Gastroesophageal sphincter (tissue), 3 donors: ENCODE measurements at regions not wholly inside any gene's neighbourhood (a gene's known extent, or its start where the extent isn't known, plus 50 kb on each side); places are given as distances from the start of the nearest gene placed in this dataset.

Experiments used
- EP300 ChIP-seq: sonication (generic); formaldehyde crosslinking; IDR thresholded peaks from one replicate; pipeline ENCODE4 v1.6.1; 2017; ENCODE audit warnings: antibody characterized with exemption, mild to moderate bottlenecking
- POLR2A ChIP-seq, 2 donors: fragments of 450-650 bp; IDR thresholded peaks; one replicate each; pipeline ENCODE4 v1.6.1; 2017; ENCODE audit warnings: antibody characterized with exemption in 2 of 2, mild to moderate bottlenecking in 2 of 2, moderate library complexity in 1 of 2
- POLR2AphosphoS5 ChIP-seq: sonication (generic); formaldehyde crosslinking; IDR thresholded peaks from one replicate; pipeline ENCODE4 v1.6.1; 2017; ENCODE audit warnings: antibody characterized with exemption
- TF ChIP-seq, protein P1 (sequence below), 4 experiments: fragments of 200-600 bp in 2 of 4; fragments of 450-650 bp in 2 of 4; sonication (generic) in 1 of 4; IDR thresholded peaks; one replicate each; pipeline ENCODE4 v1.5.1; 2017 to 2019; ENCODE audit warnings: antibody characterized with exemption in 4 of 4, mild to moderate bottlenecking in 2 of 4, moderate library complexity in 2 of 4

DNA sequence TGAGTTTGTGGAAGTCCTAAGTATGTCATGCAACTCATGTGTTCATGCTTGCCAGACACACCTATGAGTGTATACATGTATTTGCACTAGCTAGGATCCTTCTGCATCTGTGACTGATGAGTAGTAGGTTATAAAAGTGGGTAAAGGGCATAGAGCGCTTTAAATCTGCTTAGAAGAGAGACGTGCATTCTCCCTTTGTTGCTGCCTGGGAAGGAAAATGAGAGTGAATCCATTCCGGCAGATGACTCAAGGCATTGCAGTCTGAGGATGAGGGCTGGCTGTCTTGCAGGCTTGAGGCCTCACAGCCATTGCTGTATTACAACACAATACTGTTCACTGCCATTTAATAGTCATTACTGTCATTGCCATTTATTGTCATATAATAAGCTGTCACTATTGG is 120.8 kb upstream of the UMPS start:
- TF ChIP-seq, protein P1, sequence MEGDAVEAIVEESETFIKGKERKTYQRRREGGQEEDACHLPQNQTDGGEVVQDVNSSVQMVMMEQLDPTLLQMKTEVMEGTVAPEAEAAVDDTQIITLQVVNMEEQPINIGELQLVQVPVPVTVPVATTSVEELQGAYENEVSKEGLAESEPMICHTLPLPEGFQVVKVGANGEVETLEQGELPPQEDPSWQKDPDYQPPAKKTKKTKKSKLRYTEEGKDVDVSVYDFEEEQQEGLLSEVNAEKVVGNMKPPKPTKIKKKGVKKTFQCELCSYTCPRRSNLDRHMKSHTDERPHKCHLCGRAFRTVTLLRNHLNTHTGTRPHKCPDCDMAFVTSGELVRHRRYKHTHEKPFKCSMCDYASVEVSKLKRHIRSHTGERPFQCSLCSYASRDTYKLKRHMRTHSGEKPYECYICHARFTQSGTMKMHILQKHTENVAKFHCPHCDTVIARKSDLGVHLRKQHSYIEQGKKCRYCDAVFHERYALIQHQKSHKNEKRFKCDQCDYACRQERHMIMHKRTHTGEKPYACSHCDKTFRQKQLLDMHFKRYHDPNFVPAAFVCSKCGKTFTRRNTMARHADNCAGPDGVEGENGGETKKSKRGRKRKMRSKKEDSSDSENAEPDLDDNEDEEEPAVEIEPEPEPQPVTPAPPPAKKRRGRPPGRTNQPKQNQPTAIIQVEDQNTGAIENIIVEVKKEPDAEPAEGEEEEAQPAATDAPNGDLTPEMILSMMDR (IDR thresholded peaks at IDR 0.05): no peak
- TF ChIP-seq POLR2A (IDR thresholded peaks at IDR 0.05) (no peak), EP300 (no peak), POLR2AphosphoS5 (no peak)
